Adrenal gland (tissue), 9 donors: ENCODE measurements at regions not wholly inside any gene's neighbourhood (a gene's known extent, or its start where the extent isn't known, plus 50 kb on each side); places are given as distances from the start of the nearest gene placed in this dataset.

Experiments
- DNase-seq, 7 donors: peaks; one replicate each; pipeline ENCODE4 v3.0.0-alpha.2; 2019 to 2020
- H3K27ac ChIP-seq, 5 donors: fragments of 200-600 bp; sonication (generic) in 4 of 5; 1 replicate in 3 of 5; 2 replicates in 2 of 5; pipeline versions ENCODE4 v1.5.1 to v1.8.0; 2016 to 2020; ENCODE audit warnings: mild to moderate bottlenecking in 1 of 5
- H3K27me3 ChIP-seq: fragments of 200-600 bp; 2 replicates; pipeline ENCODE4 v1.8.0; 2021
- H3K36me3 ChIP-seq, 2 donors: fragments of 200-600 bp; replicated peaks in 1 of 2; 1 replicate in 1 of 2; 2 replicates in 1 of 2; pipeline versions ENCODE4 v1.5.1 to v1.8.0; 2018 to 2022
- H3K4me1 ChIP-seq, 2 donors: fragments of 200-600 bp; replicated peaks in 1 of 2; 1 replicate in 1 of 2; 2 replicates in 1 of 2; pipeline versions ENCODE4 v1.5.1 to v1.8.0; 2018 to 2021
- H3K4me3 ChIP-seq, 4 donors: fragments of 200-600 bp; sonication (generic) in 3 of 4; one replicate each; pipeline ENCODE4 v1.5.1; 2016 to 2018
- H3K9me3 ChIP-seq, 3 donors: fragments of 200-600 bp; sonication (generic) in 1 of 3; replicated peaks in 1 of 3; 1 replicate in 2 of 3; 2 replicates in 1 of 3; pipeline versions ENCODE4 v1.5.1 to v1.8.0; 2016 to 2021
- POLR2A ChIP-seq, 2 donors: fragments of 450-650 bp; IDR thresholded peaks; one replicate each; pipeline ENCODE4 v1.6.1; 2017; ENCODE audit warnings: antibody characterized with exemption in 2 of 2, mild to moderate bottlenecking in 2 of 2, moderate library complexity in 1 of 2
- WGBS, 4 donors: extraction: QIAGEN DNeasy Blood & Tissue Kit in 2 of 4; methylation state at CpG; one replicate each; pipeline versions ENCODE4 v1.1.5 to v1.1.7; 2013 to 2017; 5-methylcytosine and 5-hydroxymethylcytosine counted together
- intact Hi-C, 2 donors: fragments of 100-400 bp; cut with DNase I; formaldehyde crosslinking; loops; one replicate each; pipeline versions ENCODE4 v1.14.1 to v1.15.0; 2022 to 2023
- TF ChIP-seq, protein P1 (sequence below), 6 experiments: fragments of 450-650 bp in 4 of 6; fragments of 200-600 bp in 2 of 6; sonication (generic) in 1 of 6; IDR thresholded peaks; 1 replicate in 5 of 6; 2 replicates in 1 of 6; pipeline versions ENCODE4 v1.5.1 to v1.8.0; 2016 to 2021; ENCODE audit warnings: antibody characterized with exemption in 6 of 6, mild to moderate bottlenecking in 2 of 6, moderate library complexity in 1 of 6
- donor health status: healthy with polysubstance abuse.
- donor health status: Bipolar disorder and iron deficiency.
- donor health status: DM: yes; HTN: yes; CAD: no.
- donor health status: DM: no; HTN: no; CAD: no.
- donor health status: DM: no; HTN: no; CAD: no.

DNA sequence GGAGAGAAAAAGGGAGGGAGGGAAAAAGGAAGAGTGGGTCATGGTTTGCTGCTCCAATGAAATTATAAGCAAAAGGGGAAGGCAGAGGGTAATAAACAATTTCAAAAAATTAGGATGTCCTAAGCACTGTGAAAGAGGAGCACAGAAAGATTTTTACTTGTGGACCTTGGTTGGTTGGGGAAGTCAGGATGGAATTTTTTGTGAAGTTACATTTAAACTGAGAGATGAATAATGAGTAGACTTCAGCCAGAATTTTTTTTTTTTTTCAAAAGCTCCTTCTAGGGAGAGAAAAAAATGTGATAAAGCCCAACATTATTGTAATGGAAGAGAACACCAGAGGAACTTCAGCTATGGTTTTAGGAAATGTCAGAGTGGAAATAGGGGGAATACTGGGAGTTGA, 515.9 kb upstream of the PAPPA start:
- TF ChIP-seq, protein P1, sequence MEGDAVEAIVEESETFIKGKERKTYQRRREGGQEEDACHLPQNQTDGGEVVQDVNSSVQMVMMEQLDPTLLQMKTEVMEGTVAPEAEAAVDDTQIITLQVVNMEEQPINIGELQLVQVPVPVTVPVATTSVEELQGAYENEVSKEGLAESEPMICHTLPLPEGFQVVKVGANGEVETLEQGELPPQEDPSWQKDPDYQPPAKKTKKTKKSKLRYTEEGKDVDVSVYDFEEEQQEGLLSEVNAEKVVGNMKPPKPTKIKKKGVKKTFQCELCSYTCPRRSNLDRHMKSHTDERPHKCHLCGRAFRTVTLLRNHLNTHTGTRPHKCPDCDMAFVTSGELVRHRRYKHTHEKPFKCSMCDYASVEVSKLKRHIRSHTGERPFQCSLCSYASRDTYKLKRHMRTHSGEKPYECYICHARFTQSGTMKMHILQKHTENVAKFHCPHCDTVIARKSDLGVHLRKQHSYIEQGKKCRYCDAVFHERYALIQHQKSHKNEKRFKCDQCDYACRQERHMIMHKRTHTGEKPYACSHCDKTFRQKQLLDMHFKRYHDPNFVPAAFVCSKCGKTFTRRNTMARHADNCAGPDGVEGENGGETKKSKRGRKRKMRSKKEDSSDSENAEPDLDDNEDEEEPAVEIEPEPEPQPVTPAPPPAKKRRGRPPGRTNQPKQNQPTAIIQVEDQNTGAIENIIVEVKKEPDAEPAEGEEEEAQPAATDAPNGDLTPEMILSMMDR (IDR thresholded peaks at IDR 0.05), result no peak
- no peak for TF ChIP-seq POLR2A (IDR thresholded peaks at IDR 0.05)
- H3K9me3 ChIP-seq, result no peaks in the 10 kb centered on the region
- no peak for DNase-seq

DNA sequence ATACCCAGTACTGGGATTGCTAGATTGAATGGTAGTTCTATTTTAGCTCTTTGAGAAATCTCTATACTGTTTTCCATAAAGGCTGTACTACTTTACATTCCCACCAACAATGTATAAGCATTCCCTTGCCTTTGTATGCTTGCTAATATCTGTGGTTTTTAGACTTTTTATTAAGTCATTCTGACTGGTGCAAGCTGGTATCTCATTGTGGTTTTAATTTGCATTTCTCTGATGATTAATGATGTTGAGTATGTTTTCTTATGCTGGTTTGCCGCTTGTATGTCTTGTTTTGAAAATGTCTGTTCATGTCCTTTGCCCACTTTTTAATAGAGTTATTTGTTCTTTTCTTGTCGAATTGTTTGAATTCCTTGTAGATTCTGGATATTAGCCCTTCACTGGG, 512.7 kb upstream of the PAPPA start:
- WGBS, 4 donors, result 60 to 64% (median 61%) methylated on average over 2 of the region's 2 CpGs
- Histone ChIP-seq H3K27ac (no peak overlapping the region), H3K27me3 (no peaks in the 10 kb centered on the region), H3K9me3 (no peaks in the 10 kb centered on the region), H3K4me3 (no peak overlapping the region), H3K36me3 (no peaks in the 10 kb centered on the region), H3K4me1 (no peaks in the 10 kb centered on the region)
- TF ChIP-seq, protein P1 (IDR thresholded peaks at IDR 0.05), result no peak
- no peak for TF ChIP-seq POLR2A (IDR thresholded peaks at IDR 0.05)
- no peak for DNase-seq
- intact Hi-C loops, result no loop called here

More for the DNA sequence above, 515.9 kb upstream of the PAPPA start:
- intact Hi-C loops, result no loop called here
- Histone ChIP-seq H3K4me3 (no peak overlapping the region), H3K4me1 (no peaks in the 10 kb centered on the region), H3K27ac (no peak overlapping the region), H3K27me3 (no peaks in the 10 kb centered on the region), H3K36me3 (no peaks in the 10 kb centered on the region)

DNA sequence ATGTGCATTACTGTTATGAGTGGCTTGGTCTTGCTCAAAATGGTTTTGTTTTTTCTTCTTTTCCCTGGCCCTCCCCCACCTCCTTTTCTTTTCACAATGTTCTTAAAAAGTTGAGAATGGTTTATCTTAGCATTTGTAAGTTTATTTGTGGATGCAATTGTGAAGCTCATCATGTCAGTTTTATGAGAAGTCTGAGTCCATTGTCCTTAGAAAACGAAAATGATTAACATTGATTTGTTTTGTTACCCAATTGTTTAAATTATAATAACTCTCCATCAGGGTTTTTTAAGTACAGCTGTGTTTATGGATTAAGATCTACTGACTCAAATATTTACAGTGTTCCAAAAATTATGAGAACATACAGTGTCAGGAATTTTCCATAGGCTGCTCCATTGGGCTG, 511.3 kb upstream of the PAPPA start:
- WGBS, 4 donors, result 38 to 70% (median 47%) methylated on average over 1 of the region's 1 CpG
- intact Hi-C loops, result no loop called here
- no peaks in the 10 kb centered on the region for H3K4me1 ChIP-seq
- no peak for DNase-seq
- no peaks in the 10 kb centered on the region for H3K27me3 ChIP-seq
- no peaks in the 10 kb centered on the region for H3K9me3 ChIP-seq
- no peaks in the 10 kb centered on the region for H3K36me3 ChIP-seq
- H3K27ac ChIP-seq, result no peak overlapping the region
- no peak overlapping the region for H3K4me3 ChIP-seq
- TF ChIP-seq POLR2A (IDR thresholded peaks at IDR 0.05), result no peak
- TF ChIP-seq, protein P1 (IDR thresholded peaks at IDR 0.05), result no peak

DNA sequence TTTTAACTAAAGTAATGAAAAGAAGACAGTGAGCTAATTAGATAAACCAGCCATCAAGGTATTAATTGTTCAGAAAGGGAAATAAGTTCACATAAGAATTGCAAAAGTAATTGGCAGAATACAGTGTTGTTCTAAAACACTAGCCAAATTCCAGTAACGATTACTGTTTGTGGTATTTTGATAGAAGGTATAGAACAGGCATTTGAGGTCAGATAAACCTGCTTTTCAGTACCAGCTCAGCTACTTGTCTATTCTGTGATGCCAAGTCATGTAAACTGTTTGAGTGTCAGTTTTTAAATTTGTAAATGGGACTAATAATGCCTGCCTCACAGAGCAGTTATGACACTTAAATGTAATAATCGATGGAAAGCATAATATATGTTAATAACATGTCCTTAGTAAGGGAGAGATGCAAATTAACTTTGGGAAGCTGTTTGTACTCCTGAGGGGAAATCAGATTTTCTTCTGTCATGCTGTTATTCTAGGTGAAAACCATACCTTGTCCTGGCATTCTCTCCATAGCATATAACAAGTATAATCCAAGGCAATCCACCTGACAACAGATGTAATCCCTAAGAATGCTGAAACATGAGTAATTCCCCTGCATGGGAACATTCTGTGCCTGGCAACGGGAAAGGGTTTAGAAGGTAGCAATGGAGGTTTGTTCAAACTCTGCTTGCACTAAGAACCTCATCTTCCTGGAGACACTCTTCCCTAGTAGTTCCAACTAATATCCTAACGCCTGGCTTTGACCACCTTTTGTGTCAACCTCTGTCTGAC, 509.5 kb upstream of the PAPPA start:
- Histone ChIP-seq H3K4me1 (no peaks in the 10 kb centered on the region), H3K27me3 (no peaks in the 10 kb centered on the region), H3K27ac (no peak overlapping the region), H3K36me3 (no peaks in the 10 kb centered on the region), H3K4me3 (no peak overlapping the region), H3K9me3 (no peaks in the 10 kb centered on the region)
- WGBS, 4 donors, result 55 to 74% (median 68%) methylated on average over 4 of the region's 4 CpGs
- TF ChIP-seq POLR2A (IDR thresholded peaks at IDR 0.05), result no peak
- TF ChIP-seq, protein P1 (IDR thresholded peaks at IDR 0.05), result no peak
- intact Hi-C loops, result no loop called here
- no peak for DNase-seq
